ENCODE measurements at regions not wholly inside any gene's neighbourhood (a gene's known extent, or its start where the extent isn't known, plus 50 kb on each side); places are given as distances from the start of the nearest gene placed in this dataset.

DNA sequence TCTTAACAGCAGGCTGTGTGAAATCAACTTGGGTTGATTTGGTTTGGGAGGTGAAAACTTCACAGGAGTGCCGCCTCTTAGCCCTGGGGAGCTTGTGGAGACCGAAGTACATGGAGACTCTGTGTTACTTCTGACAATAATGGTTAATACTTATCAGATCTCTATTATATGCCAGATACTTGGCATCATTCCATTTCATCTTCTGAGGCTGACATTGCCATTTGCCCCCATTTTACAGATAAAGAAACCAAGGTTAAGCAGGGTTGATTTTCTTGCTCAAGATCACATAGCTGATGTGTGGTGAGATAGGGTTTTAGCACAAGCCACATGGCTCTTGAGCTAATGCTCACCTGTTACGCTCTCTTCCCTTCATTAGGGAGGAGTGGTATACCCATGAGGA lies 150.6 kb upstream of the FAM13C start:
- Histone ChIP-seq H3K4me2 (ENCODE audit: insufficient read depth in 1 of 2, low read depth in 2 of 2, low read length in 2 of 2) (no peak overlapping the region), H3K4me1 (replicated peaks in 1 of 4; ENCODE audit: control insufficient read depth in 3 of 4, insufficient read depth in 4 of 4, low read length in 3 of 4) (no peaks in the 10 kb centered on the region), H3K79me2 (ENCODE audit: control insufficient read depth in 1 of 2, insufficient read depth in 2 of 2, low read length in 2 of 2) (no peaks in the 10 kb centered on the region), H3K56ac (replicated peaks; ENCODE audit: insufficient read length, low read depth, low read length) (no peak overlapping the region), H2BK120ac (replicated peaks; ENCODE audit: low read depth, low read length) (no peak overlapping the region), H2BK5ac (ENCODE audit: low read depth, low read length) (no peak overlapping the region), H2AFZ (ENCODE audit: low read length) (no peak overlapping the region), H3K4ac (replicated peaks; ENCODE audit: insufficient read length, low read depth, low read length) (no peak overlapping the region), H2BK20ac (ENCODE audit: low read length) (no peak overlapping the region), H3K79me1 (ENCODE audit: low read depth, low read length) (no peaks in the 10 kb centered on the region), H4K91ac (replicated peaks; ENCODE audit: insufficient read length, low read length) (no peak overlapping the region), H4K8ac (ENCODE audit: extremely low read depth, insufficient read depth, low read length) (no peak overlapping the region), H2BK12ac (ENCODE audit: low read depth, low read length) (no peak overlapping the region), H3K36me3 (ENCODE audit: control insufficient read depth in 2 of 4, insufficient read depth in 4 of 4, low read length in 3 of 4) (no peaks in the 10 kb centered on the region), H3K9ac (replicated peaks in 1 of 4; ENCODE audit: extremely low read depth in 1 of 4, low read depth in 3 of 4, low read length in 3 of 4) (no peak overlapping the region), H3K23ac (ENCODE audit: insufficient read length) (no peak overlapping the region), H4K20me1 (replicated peaks in 1 of 2; ENCODE audit: control insufficient read depth in 1 of 2, insufficient read depth in 2 of 2, low read length in 2 of 2) (no peaks in the 10 kb centered on the region), H3K23me2 (ENCODE audit: low read depth, low read length) (no peaks in the 10 kb centered on the region), H3K27me3 (replicated peaks in 1 of 4; ENCODE audit: control insufficient read depth in 3 of 4, extremely low read depth in 1 of 4, insufficient read depth in 3 of 4, low read length in 3 of 4) (no peaks in the 10 kb centered on the region), H3K4me3 (ENCODE audit: extremely low read depth in 1 of 4, insufficient read depth in 2 of 4, low read depth in 3 of 4, low read length in 4 of 4) (no peak overlapping the region), H2BK15ac (ENCODE audit: low read length) (no peak overlapping the region), H3K9me3 (ENCODE audit: insufficient read depth in 2 of 2, low read depth in 1 of 2, low read length in 1 of 2) (no peaks in the 10 kb centered on the region), H2AK5ac (ENCODE audit: low read depth, low read length) (no peak overlapping the region), H3K14ac (ENCODE audit: insufficient read length) (no peak overlapping the region), H3K18ac (ENCODE audit: extremely low read depth, low read length) (no peak overlapping the region), H3K27ac (ENCODE audit: low read depth, low read length) (no peak overlapping the region), H4K5ac (ENCODE audit: insufficient read length, low read depth, low read length) (no peak overlapping the region)
- POLR2A ChIA-PET (ENCODE audit: partially characterized antibody) = no interaction called here
- CTCF ChIA-PET (ENCODE audit: partially characterized antibody) = interaction anchor here (0.9 to 1.1 kb wide), 4 partner anchors 9 to 124 kb away, joined by 3 to 4 read pairs (median 3); no protein-coding TSS in a partner anchor
- 83% methylated on average over 3 of the region's 3 CpGs; no CpG with 5 or more reads in 1 of the 2 experiments for WGBS, 2 experiments (ENCODE audit: extremely low coverage in 1 of 2, insufficient coverage in 1 of 2, insufficient read length in 1 of 2, insufficient replicate concordance in 2 of 2, low coverage in 1 of 2, low lambda C conversion rate in 2 of 2, missing lambda C conversion rate in 1 of 2)
- DNase-seq (ENCODE audit: low read depth in 1 of 2, low spot score in 2 of 2) = no peak
- no peak for FAIRE-seq
- TF ChIP-seq ASH2L (IDR thresholded peaks at IDR 0.05; ENCODE audit: low read length) (no peak), EP300 (IDR thresholded peaks at IDR 0.05; ENCODE audit: borderline replicate concordance in 1 of 2, low read depth in 2 of 2, low read length in 2 of 2) (no peak), TCF12 (IDR thresholded peaks at IDR 0.05; ENCODE audit: low read depth, low read length) (no peak), HDAC6 (IDR thresholded peaks at IDR 0.05; ENCODE audit: low read depth, low read length) (no peak), NRF1 (IDR thresholded peaks at IDR 0.05; ENCODE audit: low read depth, low read length) (no peak), RBBP5 (IDR thresholded peaks at IDR 0.05; ENCODE audit: borderline replicate concordance, low read depth, low read length) (no peak), SIN3A (conservative IDR thresholded peaks at IDR 0.05 in 1 of 2, IDR thresholded peaks at IDR 0.05 in 1 of 2; ENCODE audit: low read depth in 1 of 2, low read length in 2 of 2) (no peak), TAF7 (optimal IDR thresholded peaks at IDR 0.05; ENCODE audit: borderline replicate concordance, low read depth, low read length) (no peak), KDM4A (IDR thresholded peaks at IDR 0.05; ENCODE audit: low read depth, low read length, severe bottlenecking) (no peak), SP1 (IDR thresholded peaks at IDR 0.05; ENCODE audit: low read depth, low read length) (no peak), BCL11A (IDR thresholded peaks at IDR 0.05; ENCODE audit: low read depth in 2 of 2, low read length in 2 of 2) (no peak), POU5F1 (IDR thresholded peaks at IDR 0.05; ENCODE audit: low read depth, low read length) (no peak), YY1 (IDR thresholded peaks at IDR 0.05; ENCODE audit: low read depth, low read length) (no peak)
- TF ChIP-seq, protein P1, sequence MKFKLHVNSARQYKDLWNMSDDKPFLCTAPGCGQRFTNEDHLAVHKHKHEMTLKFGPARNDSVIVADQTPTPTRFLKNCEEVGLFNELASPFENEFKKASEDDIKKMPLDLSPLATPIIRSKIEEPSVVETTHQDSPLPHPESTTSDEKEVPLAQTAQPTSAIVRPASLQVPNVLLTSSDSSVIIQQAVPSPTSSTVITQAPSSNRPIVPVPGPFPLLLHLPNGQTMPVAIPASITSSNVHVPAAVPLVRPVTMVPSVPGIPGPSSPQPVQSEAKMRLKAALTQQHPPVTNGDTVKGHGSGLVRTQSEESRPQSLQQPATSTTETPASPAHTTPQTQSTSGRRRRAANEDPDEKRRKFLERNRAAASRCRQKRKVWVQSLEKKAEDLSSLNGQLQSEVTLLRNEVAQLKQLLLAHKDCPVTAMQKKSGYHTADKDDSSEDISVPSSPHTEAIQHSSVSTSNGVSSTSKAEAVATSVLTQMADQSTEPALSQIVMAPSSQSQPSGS (IDR thresholded peaks at IDR 0.05; ENCODE audit: low read length) = no peak
